NCI-H1417 treated with DMSO at 0.1 percent for 48 hours (cell line): ENCODE measurements at regions not wholly inside any gene's neighbourhood (a gene's known extent, or its start where the extent isn't known, plus 50 kb on each side); places are given as distances from the start of the nearest gene placed in this dataset.
"Not testable (repeated sequence)": the region's sequence is repeated elsewhere in the genome, so short reads cannot be mapped to it uniquely, and the experiment has no call there.

Experiments used
- DNase-seq: peaks from one replicate; lab custom pipeline; 2025; lab: John Stamatoyannopoulos, UW

DNA sequence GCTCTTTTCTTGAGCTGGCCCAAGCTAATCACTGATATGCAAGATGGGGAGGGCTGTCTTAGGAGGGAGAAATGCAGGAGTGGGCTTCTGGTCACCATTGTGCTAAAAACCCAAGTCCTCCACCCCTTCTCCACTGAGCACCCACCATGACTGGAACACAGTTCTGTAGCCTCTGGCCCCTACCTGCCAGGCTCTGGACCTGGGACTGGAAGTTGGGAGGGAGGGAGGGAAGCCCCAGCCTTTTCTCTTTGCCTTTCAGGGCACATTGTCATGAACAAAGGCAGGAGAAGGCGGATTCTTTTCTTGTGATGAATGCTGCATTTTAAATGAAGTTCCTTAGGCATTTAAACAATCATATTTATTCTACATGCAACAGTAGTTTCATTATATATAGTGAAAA is 559.1 kb upstream of the TRPC7 start:
- DNase-seq, result no peak

DNA sequence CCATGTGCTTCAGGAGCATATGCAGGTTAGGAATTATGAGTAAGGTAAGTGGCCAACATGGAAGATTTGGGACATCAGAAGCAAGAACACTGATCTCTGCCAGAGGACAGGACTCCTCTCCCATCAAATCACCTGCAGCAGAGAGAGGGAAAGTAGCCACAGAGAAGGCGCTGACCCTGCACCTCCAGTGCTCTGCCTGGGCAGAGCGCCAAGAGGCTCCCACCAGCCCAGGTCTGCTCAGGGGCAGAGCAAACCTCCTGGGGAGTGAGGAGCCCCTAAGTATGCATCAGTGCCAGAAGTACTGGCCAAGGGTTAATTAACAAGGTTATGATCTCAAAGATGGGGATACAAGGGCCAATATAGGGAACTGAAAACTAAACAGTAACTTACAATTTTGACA is 545.3 kb upstream of the TRPC7 start:
- no peak for DNase-seq

DNA sequence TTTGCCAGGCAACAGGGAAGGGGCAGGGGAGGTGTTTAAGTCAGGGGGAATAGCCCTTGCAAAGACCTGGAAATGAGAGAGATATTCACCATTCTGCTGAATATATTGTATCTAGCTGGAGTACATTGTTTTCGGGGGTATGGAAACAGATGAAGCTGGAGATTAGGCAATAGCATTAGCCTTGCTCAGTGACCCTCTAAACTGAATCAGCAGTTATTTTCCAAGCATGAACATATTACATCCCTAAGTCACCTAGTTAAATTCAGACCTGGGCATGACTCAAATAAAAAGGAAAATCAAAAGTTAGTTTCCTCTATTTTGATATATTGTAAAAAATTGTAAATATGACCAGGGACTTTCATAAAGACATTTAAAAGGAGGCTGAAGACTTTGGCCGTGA is 544.6 kb upstream of the TRPC7 start:
- no peak for DNase-seq

DNA sequence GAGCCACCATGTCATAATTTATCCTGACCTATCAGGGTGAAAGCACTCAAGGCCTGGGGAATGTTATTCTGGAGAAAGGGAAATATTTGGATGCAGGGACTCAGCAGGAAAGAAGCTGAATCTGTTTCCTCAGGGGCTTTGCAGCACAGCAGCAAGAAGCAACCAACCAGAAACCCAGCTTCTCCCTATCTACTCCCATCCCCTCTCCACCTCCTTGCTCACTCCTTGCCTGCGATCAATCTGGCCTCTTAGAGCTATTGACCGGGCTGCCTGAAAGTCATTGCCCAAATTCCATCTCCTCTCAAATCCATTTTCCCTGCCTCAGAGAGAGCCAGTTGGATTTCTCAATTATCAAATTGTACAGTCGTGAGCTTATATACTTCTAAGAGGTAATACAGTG is 542.0 kb upstream of the TRPC7 start:
- DNase-seq, result no peak

DNA sequence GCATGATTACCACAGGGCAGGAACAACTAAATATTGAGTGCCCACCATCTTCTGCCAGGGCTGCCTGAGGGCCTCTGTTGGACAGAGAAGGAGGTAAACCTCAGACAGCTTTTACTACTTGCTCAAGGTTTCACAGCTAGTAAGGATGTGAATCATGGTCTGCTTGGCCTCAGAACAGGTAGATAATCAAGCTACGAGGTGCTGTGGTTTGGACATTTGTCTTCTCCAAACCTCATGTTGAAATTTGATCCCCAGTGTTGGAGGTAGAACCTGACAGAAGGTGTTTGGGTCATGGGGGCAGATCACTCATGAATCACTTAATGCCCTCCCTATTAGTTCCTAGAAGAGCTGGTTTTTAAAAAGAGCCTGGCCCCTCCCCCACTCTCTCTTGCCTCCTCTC is 541.2 kb upstream of the TRPC7 start:
- no peak for DNase-seq

DNA sequence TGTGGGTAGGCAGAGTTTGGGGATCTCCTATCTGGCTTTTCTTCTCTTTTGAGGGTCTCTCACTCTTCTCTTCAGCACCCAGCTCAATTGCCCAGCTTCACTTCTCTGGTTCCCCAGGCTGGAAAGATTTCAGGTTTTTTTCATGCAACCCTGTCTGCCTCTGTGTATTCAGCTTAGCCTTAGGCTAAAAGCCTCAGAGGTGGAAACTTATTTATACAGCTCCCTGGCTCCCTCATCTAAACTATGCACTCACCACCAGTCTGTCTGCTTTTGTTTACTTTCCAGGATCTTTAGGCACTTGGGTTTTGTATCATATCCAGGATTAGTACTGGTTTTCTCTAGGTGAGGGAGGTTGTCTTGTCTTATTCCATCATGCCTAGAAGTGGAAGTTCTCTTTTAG is 540.2 kb upstream of the TRPC7 start:
- DNase-seq, result no peak

DNA sequence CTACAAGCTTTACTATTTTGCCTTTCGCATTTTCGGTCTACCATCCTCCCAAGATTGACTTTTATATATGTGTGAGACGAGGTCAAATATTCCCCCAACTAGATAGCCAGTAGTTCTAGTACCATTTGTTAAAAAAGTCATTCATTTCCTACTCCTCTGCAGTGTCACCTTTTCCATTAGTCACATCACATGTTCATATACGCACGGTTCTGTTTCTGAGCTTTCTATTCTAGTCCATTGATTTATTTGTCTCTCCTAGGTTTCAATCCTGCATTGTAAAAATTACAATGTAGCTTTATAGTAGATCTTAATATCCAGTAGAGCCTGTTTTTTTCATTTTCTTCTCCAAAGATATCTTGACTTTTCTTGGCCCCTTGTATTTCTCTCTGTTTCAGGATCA is 528.7 kb upstream of the TRPC7 start:
- DNase-seq, result no peak

DNA sequence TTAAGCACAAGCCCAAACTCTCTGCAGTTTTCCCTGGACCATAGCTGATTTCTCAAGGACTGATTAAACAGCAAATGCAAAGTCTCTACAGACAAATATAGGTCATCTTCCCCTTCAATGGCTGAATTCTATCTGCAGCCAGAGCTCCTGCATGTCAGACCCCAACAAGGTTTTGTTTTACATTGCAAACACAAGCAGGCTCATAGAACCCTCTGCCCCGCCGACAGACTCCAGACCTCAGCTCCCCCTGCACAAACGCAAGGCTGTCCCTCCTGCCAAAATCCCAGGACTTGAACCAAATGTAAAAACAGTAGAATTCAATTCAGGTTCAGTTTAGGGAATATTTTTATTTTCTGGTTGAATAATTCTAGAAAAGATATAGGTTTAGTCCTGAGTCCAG is 526.7 kb upstream of the TRPC7 start:
- no peak for DNase-seq

DNA sequence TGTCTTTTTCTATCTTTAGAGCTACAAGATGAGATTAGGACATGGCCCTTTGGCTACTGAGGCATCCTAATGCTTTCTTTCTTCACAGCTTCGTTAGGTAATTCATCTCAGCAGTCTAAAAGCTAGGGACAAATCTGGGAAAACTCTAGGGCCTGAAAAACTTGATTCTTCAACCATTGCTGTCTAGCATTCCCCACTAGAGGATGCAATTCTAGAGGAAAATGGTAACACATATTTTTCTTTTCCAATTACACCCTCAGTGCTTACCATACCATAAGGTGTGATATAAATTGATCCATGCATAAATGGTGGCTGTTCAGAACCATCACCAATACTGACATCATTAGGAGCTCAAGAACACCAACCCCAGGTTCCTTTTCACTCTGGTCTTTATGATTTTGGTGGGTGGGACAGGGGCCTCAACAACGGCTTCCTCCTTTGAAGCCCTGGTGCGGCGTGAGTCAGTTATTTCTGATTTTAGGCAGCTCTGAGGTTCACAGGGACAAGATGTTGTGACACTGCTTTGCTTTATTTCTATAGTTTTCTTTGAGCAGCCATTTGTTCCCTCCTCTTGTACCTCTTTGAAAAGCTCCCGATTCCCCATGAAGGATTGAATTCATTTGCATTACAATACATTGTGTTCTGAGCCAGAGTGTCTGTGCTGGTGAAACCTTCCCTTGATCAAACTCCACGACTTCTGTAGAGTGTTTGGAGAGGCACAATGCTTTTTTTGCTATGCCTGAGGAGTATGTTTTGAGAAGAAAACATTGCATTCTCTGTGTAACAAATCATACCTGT is 526.0 kb upstream of the TRPC7 start:
- DNase-seq, result no peak

DNA sequence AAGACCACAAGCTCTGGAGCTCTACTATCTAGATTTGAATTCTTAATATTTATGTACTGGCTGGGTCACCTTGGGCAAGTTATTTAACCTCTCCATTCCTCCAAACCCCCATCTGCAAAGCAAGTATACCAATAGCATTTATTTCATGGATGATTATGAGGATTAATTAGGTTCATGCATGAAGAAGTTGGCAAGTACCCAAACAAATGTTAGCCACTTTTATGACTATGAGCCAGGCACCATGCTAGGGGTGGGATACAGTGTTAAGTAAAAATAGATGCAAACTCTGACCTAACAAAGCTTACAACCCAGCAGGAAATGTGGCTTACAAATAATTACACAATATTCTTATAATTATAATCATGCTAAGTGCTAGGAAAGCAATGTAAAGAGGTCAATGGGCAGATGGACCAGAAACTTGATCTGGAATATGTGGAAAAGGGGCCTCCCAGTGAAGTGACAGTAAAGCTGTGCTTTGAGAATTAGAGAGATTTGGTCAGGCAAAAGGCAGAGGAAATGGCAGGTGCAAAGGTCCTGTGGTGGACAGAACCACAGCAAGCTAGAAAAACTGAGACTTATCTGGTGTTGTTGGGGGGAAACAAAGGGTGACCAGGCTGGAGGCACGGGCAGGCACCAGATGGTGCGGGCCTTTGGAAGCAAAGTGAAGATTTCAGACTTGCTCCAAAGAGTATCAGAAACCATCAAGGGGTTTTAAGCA is 525.2 kb upstream of the TRPC7 start:
- DNase-seq, result no peak

DNA sequence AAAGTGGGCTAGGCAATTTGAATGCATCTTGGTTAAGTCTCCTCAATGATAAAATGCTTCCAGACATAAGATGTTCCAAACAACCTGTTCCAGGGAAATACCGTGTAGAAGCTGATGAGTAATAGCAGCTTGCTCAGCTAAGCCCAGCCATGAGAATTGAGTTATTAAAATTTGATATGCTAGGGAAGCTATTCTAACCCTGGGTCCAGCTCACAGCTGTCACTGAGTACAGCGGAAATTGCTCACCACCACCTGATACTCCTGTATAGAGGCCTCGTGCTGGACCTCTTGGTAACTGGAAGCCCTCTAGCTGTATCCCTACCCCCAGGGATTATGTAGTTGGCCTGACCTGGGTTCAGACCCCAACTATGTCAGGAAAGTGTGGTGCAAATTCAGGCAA is 521.3 kb upstream of the TRPC7 start:
- no peak for DNase-seq

DNA sequence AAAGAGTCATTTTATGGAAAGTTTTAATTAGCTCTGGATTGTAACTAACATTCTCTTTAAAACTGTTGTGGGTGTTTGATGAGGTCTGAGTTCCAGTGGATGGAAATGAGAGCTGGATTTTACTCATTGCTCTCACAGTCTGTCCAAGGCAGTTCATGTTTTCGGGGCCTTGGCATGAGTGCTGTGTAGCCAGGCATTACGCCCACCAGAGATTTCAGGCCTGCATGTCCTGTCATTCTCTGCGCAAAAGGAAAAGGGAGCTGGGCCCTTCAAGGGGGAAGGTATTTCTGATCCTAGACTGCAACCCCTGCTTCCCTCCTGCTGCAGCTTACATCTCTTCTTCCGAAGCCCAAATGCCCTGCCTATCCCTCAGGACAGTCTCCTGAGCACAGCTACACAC is 499.6 kb upstream of the TRPC7 start:
- DNase-seq, result no peak

DNA sequence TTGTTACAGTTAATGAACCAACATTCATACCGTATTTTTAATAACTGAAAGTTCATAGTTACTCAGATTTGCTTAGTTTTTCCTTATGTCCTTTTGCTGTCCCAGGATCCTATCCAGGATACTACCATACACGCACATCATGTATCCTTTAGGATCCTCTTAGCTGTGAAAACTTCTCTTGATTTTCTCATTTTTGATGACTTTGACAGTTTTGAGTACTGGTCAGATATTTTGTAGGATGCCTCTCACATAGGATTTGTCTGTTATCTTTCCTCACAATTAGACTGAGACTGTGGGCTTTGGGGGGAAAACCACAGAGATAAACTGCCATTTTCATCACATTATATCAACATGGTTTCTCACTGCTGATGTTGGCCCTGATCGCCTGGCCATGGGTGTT is 491.3 kb upstream of the TRPC7 start:
- no peak for DNase-seq

DNA sequence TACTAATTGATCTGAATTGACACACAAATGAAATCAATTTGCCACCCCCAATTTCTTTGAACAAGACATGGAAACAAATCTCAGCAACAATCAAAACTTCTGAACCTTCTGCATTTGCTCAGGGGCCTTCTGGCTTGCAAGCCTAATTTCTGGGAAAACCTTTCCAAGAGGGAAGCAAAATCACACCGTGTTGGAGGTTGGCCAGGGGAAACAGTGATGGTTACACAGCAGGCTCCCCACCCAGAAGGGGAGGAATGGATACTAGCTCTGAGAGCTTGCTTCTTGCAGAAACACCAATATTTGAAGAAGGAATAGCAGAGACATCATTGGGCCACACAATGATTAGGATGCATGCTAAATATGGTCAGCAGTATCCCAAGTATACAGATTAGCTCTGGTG is 488.6 kb upstream of the TRPC7 start:
- DNase-seq, result no peak

DNA sequence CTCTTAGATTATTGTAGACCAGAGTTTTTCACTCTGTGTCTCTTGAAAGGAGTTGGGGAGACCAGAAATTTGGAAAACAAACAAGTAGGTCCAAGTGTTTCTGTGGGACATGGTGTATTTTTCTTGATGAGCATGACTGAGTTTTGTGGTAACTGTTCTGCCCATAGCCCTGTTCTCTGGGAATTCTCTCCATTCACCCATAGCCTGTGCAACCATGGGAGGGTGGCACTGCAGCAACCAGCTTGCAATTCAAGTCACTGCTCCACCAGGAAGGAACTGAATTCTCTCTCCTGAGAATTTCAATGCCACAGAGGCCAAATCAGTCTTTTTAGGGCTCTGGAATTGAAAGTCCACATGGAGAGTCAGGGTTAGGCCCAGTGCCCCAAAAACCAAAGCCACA is 475.3 kb upstream of the TRPC7 start:
- DNase-seq, result no peak

DNA sequence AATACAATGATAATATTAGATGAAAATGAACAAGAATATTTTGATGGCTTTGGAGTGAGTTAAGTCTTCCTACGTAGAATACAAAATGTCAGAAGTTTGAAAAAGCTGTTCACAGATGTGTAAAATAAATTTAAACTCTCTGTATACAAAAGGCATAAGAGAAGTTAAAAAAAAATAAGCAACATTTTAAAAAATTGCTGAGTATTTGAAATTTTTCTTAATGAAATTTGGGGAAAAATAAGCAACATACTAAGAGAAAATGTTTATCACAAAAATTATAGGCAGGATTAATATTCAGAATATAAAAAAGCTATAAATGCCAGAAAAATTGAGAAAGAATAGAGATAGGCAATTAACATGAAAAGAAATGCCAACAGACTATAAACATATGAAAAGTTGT is 470.7 kb upstream of the TRPC7 start:
- no peak for DNase-seq

DNA sequence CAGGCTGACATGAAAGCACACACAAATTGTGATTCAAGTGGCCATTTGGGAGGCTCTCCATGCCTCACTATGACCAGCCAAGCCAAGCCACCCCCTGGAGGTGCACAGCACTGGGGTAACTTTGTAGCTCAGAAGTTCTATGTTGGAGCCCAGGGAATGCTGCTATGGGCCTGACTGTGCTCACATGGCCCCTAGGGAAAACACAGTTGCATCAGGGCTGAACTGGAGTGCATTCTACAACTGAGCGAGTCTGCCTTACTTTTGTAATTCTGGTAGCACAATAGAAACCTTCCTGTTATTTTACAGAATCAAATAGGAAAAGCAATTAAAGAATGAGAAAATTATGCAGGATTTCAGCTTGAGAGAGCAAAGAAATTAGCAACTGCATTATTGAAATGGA is 455.5 kb upstream of the TRPC7 start:
- no peak for DNase-seq

DNA sequence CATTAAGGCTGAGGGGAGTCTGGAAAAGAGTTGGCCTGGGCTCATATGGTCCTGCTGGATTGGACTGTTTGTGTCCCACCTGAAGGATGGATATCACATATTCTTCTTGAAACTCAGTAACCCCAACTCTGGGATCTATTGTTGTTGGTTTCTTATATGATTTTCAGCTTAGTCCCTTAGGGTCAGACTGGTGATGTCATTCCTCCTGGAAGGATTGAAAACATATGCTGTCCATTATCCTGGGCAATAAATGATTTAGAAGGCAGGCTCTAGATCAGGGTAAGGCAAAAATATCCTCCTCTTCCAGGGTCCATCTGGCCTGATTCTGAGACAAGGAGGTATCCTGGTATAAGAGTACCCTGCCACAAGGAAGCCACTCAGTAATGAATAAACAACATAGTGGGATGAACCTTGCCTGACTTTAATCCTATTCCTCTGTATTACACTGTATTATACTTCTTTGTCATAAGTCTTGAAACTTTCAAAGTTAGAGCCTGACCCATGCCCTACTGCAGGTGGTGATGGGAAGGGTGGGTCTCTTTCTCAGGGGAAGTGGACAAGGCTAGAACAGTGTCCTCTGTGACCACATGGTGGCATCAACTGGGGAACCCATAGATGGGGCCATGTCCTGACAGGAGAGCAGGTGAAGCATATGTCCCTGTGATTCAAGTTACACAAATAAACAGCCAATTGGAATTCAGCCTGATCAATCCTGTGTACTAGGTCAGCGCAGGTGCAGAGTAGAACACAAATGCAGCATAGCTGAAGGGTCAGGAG is 454.4 kb upstream of the TRPC7 start:
- no peak for DNase-seq

DNA sequence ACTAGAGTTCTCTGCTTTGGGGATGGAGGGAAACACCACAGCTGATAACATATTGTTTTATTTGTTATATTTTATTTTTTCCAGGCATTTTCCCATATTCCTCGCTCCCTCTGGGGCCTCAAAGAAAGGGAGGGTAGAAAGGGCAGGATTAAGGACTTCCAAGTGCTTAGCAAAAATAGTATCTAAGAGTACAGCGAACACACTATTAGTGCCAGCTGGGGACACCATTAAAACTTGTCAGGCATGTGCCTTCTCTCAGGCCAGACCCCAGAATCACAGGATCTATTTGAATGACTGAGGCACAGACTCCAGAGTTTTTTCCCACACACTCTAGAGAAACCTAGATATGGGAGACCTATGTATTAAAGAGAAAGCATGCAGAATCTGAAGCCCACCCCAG is 451.0 kb upstream of the TRPC7 start:
- no peak for DNase-seq

DNA sequence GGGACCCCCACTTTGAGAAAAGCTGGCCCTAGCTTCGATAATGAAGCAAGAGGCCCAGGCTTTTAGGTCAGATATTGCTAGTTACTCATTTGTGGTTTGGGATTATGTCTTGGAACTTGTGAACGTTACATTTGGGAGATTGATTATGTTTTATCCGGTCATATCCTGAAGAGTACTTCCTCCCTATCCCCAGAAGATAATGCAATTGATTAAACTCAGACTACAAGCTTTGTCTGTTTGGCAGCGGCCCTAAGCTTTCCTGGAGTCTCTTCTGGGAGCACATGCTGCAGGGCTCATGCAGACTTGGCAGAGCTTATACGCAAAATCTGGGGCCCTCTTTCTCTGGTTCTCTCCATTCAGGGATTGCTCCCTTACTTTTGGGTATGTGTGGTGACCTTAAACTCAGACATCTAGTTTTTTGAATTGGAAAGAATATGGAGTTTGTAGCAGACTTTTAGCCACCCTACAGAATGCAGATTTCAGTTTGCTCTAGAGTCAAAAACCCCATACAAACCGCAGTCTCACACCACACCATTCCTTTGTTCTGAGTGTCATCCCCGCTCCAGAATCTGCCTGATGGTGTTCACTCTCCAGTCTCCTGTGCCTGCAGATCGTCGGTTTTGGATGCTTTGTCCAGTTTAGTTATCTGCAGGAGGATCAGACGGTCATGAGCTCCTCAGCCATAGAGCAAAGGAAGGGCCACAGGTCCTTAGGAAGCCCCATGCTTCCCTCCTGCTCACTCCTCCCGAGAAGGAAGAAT is 449.5 kb upstream of the TRPC7 start:
- no peak for DNase-seq

DNA sequence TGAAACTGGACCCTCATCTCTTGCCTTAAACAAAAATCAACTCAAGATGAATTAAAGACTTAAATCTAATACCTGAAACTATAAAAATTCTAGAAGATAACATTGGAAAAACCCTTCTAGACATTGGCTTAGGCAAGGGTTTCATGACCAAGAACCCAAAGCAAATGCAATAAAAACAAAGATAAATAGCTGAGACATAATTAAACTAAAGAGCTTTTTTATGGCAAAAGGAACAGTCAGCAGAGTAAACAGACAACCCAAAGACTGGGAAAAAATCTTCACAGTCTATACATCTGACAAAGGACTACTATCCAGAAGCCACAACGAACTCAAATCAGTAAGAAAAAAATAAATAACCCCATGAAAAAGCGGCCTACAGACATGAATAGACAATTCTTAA is 446.9 kb upstream of the TRPC7 start:
- DNase-seq, result not testable (repeated sequence)

DNA sequence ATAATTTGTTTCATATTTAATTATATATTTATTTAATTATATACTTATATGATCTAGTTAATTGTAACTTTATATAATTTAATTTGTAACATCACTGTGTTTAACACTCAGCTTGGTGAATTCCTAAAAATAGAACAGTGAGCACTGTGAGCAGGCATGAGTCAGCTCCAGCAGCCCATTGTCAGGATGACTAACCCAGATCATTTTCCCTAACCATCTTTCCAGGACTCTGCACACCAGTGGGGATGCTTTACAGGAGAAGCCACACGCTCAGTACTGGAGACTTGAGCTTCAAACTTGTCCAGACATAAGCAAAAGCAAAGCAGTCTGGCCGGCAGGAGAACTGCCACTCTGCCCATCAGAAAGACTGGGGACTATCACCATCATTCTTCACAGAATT is 446.2 kb upstream of the TRPC7 start:
- DNase-seq, result no peak
